AML-193 (cell line): ENCODE measurements at regions not wholly inside any gene's neighbourhood (a gene's known extent, or its start where the extent isn't known, plus 50 kb on each side); places are given as distances from the start of the nearest gene placed in this dataset.
"Not testable (repeated sequence)": the region's sequence is repeated elsewhere in the genome, so short reads cannot be mapped to it uniquely, and the experiment has no call there.

Experiments used
- DNase-seq, 2 experiments: peaks; one replicate each; lab custom pipeline; 2025; lab: John Stamatoyannopoulos, UW

DNA sequence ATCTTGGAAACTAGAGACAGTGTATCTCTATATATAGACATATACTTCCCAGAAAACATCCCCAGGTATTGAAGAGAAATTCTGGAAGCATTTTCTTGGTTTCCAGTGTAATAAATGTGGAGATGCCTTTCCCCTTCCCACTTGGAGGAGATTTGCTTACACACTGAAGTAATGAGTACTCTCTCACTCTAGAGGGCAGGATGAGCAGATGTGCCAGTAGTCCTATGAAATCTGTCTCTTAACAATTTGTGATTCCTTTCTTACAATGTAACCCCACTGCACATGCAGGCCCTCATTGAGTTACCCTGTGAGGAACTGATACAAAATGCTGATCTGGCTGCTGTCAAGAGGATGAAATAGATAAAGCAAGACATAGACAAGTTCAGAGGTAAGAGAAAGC lies 567.2 kb downstream of the SLCO4C1 start:
- no peak for DNase-seq

DNA sequence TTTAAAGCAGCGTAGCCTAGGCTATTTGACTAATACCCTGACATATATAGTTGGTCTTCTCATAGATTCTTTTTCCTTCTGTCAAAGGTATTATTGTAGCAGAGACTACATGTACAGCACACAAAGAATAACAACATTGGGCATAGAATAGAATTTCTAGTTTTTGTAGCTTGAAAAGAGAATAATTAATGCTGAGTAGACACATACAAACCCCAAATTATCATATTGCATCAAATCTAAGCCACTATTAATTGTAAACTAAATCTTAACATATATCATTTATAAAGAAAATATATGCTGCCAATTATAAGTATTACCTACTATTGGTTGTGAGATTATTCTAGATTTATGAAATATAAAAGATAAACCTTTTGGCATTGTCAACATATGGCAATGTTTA lies 574.5 kb downstream of the SLCO4C1 start:
- no peak for DNase-seq

DNA sequence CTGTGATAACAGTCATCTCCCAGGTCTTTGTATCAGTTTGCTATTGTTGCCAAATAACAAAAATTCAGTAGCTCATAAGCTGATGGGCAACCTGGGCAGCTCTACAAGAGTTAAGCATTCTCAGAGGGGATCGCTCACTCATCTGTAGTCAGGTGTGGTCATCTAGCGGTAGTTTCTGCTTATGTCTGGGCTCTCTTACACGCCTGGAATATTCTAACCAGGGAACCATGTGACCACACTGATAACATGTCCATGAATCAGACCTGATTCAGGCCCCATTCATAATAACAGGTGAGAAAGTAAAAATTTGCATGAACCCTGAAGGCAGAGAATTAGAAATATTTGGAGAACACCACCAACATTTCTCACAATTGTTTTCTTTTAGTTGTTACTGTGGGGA lies 576.1 kb downstream of the SLCO4C1 start:
- no peak for DNase-seq

DNA sequence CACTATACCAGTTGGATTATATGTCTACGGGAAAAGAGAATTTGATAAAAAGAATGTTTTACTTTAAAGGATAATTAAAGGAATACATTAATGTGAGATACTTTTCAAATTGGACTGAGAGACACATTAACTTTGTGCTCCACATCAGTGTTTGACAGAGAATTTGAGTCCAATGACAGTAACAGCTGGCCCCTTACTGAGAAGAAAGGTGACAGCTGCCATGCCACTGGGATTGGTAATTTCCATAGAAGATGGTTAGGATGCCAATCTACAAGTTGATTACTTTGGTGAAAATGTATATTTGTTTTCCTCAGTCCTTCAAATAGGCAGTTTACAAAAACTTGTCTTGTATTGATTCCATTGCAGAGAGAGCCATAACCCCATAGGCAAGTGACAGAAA lies 578.4 kb downstream of the SLCO4C1 start:
- no peak for DNase-seq

DNA sequence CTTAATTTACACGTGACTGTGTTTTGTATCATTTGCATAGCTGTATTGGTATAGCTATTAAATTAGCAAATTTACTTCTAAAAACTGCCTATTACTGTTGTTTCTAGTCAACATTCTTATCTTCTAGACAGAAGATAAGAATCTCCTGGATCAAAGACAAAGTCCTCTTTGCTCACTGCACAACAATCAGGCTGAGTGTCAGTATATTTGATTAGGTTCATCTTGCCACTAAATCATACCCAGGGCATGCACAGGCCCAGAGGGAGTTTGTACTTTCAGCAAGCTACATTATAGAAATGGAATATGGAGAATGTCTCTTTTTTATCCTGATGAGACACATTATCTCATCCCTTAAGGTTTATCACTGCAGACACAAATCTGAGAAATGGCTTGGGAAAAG lies 579.1 kb downstream of the SLCO4C1 start:
- DNase-seq, result no peak

DNA sequence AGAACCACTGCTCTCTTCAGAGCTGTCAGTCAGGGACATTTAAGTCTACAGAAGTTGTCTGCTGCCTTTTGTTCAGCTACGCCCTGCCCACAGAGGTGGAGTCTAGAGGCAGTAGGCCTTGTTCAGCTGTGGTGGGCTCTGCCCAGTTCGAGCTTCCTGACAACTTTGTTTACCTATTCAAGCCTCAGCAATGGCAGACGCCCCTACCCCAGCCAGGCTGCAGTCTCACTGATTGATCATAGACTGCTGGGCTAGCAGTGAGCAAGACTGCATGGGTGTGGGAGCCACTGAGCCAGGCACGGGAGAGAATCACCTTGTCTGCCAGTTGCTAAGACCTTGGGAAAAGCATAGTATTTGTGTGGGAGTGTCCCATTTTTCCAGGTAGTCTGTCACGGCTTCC lies 580.3 kb downstream of the SLCO4C1 start:
- not testable (repeated sequence) for DNase-seq

DNA sequence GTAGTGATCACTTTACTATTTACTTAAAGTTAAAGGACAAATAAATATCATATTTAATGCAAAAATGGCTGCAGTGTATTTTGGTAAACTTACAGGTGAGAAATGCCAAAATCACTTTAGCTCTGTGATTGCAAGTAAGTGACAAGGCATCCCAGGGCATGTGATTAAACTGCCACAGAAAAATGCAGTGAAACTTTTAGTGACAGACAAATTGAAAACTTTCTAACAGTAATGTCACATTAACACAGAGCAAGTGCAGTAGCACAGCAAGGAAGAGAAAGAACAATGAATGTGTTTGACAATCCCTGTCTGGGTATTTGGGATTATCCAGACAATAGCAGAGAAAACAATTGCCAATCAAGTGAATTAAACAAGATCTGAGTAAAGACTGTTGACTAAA lies 606.8 kb downstream of the SLCO4C1 start:
- DNase-seq, result no peak

DNA sequence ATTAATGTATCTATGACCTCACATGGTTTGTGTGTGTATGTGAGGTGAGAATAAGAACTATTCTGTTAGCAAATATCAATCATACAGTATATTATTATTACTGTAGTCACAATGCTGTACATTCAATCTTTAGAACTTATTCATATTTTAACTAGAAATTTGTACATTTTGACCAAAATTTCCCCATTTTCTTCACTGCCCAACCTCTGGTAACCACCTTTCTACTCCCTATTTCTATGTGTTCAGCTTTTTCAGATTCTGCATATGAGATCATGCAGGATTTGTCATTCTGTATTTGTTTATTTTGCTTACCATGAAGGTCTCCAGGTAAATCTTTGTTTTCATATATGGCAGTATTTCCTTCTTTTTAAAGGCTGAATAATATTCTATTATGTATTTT lies 607.9 kb downstream of the SLCO4C1 start:
- no peak for DNase-seq

DNA sequence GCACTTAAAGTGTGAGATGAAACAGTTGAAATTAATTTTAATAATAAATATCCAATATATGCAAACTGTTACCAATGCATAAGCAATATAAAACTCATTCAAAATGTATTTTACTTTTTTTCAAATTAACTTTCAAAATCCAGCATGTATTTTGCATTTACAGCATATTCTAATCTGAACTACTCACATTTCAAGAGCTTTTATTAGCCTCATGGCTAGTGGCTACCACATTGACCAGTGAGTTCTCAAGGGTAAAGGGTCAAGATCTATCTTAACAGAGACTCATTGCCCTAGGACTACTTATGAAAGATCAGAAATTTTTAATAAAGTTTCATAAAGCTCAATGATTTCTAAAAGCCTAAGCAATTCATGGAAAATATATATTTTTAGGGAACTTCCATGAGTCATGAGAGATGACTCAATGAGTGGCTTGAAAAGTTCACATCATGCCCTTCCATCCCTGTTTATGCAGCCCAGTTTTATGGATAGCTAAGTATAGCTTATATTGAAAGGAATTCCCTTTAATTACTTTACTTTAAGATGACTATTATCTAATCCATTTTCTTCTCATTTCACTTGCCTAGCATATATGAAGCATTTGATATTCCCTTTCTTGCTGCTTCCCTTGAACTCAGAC lies 608.6 kb downstream of the SLCO4C1 start:
- DNase-seq, result no peak

DNA sequence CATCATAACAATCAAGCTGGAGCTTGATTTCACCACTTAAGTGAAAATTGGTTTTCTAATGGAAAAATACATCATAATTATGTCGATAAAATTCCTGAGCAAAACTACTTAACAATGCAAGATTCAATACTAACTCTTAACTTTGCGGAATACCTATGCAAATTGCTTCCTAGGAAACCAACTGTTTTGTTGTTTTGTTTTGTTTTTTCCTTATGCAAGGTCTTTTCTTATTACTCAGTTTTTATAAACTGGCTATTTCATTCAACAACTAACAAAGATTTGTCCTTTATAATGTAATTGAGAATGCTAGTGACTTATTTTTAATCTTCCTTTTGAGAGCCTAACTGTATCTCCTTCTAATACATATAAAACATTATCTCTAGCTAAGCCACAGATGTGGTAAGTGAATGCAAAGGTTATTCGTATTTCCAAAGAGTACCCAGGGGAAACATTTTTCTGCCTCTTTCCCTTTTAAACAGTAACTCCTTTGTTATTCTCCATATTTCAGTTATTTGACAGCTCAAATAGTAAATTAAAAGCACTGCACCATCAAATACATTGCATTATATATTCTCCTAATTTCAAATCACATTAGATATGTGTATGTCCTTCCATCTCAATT lies 609.4 kb downstream of the SLCO4C1 start:
- no peak for DNase-seq

DNA sequence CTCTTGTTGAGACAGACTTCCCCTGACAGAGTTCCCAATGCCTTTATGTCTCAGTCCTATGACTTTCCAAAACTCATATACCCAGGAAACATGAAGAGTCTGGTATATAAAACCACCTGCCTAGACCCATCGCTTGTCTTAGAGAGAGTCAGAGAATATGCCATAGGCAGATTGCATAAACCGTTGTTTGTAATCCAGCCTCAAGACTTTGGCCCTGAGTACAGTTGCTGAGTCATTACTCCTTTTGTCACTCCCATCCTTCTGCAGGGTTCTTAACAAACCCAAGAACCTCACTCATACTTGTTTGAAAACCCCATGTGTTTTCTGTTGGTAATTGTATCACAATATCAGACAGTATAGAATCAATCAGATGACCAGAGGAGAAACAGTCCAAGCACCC lies 616.3 kb downstream of the SLCO4C1 start:
- DNase-seq, result peak; percentile 47 to 63

DNA sequence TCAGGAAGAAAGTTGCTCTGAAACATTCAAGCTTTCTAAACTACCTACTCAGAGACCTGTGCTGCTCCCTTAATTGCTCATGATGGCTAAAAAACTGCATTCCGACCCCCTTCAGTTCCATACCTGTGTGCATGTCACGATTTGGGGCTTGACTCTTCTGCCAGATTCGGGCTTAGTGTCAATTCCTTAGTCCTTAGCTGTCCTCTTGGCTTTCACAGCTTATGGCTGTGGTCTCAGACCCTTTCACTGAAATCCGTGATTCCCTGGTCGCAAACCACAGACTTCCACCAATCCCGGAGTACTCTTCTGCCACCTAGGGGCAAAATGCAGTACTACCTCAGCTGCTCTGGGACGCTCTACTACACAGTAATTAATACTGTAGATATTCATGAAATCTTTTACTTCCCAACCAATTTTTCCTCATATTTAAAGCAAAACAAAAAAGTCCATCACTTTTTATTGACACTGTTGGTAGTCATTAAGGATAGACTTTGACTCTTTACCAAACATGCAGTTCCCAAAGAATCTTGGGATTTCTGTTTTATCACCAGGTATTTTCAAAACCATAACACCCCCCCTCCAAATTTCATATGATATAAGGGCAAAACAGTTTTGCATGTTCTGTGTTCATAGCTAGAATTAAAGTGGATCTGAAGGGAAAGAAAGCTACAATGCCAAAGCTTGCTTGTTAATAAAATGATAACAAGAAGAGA lies 617.4 kb downstream of the SLCO4C1 start:
- peak; percentile 24 to 42 for DNase-seq

DNA sequence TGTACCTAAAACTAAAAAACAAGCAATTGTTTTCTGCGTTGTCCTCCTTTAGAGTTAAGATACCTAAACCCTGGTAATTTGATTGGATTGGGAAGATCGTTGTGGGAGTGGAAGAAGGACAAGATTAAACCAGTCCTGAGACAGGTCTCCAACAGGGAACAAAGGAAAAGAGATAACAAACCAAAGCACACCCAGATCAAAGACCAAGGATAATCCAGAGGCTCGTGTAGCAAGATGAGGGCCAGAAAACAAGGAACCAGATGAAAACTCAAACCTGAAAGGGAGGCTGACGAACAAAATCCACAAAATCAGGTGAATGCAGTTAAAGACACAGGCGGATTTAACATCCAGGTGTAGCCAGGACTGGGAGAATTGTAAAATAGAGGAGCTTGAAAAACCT lies 618.1 kb downstream of the SLCO4C1 start:
- no peak for DNase-seq

DNA sequence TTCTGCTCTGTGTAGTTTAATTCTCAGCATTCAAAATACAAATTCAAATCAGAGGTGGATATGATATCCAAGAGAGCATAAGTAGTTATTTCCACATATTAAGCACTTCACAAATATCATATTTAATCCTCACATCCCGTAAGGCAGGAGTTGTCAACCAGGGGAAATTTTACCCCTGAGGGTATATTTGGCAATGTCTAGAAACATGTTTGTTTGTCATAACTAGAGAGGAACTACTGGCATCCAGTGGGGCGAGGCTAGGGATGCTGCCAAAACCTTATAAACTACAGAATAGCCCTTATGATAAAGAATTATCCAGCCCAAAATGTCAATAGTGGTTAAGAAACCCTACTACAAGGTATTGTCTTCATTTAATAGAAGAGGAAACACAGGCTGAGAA lies 619.4 kb downstream of the SLCO4C1 start:
- DNase-seq, result no peak

DNA sequence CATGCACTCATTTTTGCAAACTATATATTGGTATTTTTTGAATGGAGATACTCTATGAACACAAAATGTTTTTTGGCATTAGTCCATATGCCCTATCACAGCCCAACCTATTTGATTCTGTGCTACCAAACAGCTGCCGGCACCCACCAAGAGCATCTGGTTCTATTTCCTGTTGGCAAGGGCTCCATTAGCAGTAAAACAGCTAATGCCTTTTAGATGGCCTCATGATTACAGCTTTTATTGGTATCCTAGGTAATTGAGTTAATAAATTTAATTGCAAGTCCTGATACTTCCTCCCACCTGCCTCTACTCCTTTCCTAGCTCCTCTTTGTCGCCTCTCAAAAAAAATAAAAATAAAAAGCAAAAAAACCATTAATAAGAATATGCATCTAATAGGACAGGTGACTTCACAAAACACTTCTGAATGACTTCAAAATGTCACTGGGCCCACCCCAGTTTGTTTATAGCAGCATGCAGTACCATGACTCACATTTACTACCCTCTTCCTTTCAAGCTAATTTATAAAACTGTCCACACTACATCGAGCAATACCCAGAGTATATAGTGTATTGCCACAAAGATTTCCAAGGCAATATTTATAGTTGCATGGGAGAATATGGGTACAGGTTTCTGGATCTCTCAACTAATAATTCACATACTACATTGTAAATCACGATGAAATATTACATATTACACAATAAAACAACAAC lies 620.4 kb downstream of the SLCO4C1 start:
- no peak for DNase-seq

DNA sequence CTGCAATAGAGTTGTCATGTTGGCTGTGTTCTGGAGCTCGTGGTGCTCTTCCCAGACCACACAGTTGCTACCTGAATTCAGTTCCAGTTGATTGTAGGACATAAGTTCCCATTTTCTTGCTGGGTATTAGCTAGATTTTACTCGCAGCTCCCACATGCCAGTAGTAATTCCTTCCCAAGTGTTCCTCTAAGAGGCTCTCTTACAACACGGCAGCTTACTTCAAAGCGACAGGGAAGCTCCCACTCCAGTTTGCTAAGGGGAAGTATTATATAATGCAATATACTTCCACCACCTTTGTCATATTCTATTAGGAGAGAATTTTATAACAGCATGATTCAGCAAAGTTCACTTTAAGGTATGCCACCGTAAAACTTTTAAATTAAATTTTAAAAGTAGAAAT lies 623.0 kb downstream of the SLCO4C1 start:
- no peak for DNase-seq

DNA sequence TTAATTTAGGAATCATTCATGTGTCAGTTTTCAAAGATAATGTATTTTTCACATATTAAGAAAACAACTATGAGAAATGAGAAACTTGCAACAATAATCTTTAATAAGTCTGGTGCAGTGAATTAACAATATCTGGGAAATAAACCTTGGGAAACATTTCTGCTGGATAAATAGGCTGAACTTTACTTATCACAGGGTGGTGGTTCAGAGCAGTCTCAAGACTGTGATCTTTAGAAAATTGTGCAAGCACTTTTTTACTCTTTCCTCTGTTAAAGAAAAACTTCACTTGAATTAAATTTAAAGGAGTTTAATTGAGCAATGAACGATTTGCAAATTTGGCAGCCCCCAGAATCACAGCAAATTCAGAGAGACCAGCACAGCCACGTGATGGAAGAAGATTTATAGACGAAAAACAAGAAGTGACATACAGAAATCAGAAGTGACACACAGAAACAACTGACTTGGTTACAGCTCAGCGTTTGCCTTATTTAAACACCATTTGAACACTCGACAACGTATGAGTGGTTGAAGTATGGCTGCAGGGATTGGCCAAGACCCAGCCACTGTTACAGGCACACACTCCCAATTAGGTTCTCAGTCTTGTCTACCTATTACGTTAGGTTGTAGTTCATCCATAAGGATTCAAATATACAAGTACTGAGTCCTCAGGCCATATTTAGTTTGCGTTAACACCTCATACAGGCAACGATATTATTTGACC lies 631.9 kb downstream of the SLCO4C1 start:
- no peak for DNase-seq

DNA sequence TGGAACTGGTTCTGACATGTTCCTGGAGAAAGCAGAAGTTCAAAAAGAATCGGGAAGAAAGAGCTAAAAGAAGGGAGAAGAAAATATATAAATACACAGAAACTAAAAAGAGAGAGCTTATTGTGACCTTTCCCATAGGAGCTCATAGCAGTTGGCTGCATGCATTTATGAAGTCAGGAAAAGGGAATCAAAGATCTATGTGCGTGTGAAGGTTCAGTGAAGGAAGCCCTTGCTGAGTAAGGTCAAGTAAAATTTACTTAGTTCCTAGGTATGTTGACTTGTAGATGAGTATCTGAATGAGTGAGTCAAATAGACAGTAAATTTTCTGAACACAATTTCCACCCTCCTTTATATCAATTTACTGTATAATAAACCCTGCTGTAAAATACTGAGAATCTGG lies 632.5 kb downstream of the SLCO4C1 start:
- DNase-seq, result peak in 1 of 2 experiments; percentile 27

DNA sequence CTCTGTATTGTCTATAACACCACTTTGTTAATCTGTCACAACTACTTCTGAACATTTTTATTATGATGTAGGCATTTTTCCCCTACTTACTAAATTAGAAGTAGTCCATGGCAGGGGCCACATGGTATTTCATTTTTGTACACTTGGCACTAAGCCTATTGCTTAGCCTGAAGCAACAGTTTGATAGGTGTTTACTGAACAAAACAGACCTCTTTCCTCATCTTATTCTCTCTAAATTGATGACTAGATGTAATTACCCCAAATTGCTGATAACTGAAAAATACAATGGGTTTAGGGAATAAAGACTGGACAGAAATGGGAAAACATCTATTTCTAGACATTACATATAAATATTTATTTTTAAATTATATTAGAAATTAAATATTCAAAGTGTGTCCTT lies 633.8 kb downstream of the SLCO4C1 start:
- DNase-seq, result no peak

DNA sequence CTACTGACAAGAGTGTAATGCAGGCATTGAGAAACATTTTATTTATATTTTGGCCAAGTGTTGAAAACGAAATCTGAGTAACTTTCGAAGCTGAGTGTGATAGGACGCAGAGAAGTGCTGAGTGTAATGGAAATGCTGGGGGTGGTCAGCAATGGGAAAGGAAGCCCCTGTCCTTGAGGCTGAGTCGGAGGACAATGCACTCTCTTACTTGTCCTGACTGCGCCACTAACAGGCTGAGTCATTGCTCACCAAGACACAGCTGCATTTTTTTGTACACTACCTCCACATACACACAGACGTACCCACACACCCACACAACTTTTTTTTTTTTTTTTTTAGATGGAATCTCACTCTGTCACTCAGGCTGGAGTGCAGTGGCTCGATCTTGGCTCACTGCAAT lies 637.7 kb downstream of the SLCO4C1 start:
- DNase-seq, result no peak

DNA sequence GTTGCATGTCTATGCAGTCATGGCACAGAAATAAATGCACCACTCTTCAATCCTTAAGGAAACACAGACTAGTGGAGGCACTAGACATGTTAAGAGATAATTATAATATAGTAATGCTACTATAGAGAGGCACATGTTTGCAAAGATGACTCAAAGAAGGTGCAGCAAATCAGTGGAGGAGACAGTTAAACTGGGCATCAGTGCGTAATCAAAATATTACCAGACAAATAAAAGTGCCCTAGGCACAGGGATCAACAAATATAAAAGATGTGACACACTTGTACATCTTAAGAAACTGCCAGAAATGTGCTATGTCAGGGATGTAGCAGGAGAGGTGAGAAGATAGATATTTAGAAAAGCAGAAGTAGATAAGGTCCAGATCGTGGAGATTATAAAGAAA lies 642.1 kb downstream of the SLCO4C1 start:
- DNase-seq, result no peak

DNA sequence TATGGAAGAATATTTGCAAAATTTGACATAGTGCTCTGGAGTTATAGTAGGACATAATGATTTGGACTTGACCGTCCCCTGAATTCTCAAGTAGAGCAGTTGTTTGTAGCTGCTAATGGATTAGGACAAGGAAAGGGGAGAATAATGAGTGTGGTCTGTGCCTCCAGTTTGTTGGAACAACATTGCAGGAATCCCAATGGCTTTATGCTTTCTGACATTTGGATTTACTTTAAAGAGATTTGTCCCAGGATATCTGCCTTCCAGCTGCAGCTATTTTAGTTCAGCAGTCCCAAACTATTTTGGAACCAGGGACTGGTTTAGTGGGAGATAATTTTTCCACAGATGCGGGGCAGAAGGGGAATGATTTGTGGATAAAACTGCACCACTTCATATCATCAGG lies 648.2 kb downstream of the SLCO4C1 start:
- DNase-seq, result no peak
